Liver (tissue), 8 donors: ENCODE measurements at regions not wholly inside any gene's neighbourhood (a gene's known extent, or its start where the extent isn't known, plus 50 kb on each side); places are given as distances from the start of the nearest gene placed in this dataset.

Experiments
- DNase-seq: peaks from one replicate; pipeline ENCODE4 v3.0.0-alpha.2; 2017; ENCODE audit warnings: low spot score
- H3K27ac ChIP-seq, 2 donors: one replicate each; pipeline ENCODE4 v1.7.0; 2013; ENCODE audit warnings: inconsistent platforms in 2 of 2, low read length in 2 of 2, control low read depth in 1 of 2, low read depth in 1 of 2, mild to moderate bottlenecking in 1 of 2
- H3K27me3 ChIP-seq, 4 donors: one replicate each; pipeline versions ENCODE4 v1.6.1 to v1.7.0; 2013; ENCODE audit warnings: low read length in 3 of 4, inconsistent platforms in 1 of 4, mild to moderate bottlenecking in 1 of 4, moderate library complexity in 1 of 4; ENCODE audit not compliant: control insufficient read depth in 4 of 4, insufficient read depth in 4 of 4
- H3K36me3 ChIP-seq, 4 donors: one replicate each; pipeline versions ENCODE4 v1.6.1 to v1.7.0; 2013; ENCODE audit warnings: low read length in 3 of 4, mild to moderate bottlenecking in 3 of 4, low read depth in 1 of 4, moderate library complexity in 1 of 4; ENCODE audit not compliant: control insufficient read depth in 4 of 4, insufficient read depth in 3 of 4
- H3K4me1 ChIP-seq, 4 donors: one replicate each; pipeline versions ENCODE4 v1.6.1 to v1.7.0; 2013; ENCODE audit warnings: low read length in 3 of 4, mild to moderate bottlenecking in 3 of 4, moderate library complexity in 1 of 4; ENCODE audit not compliant: control insufficient read depth in 4 of 4, insufficient read depth in 4 of 4
- H3K4me3 ChIP-seq, 3 donors: one replicate each; pipeline versions ENCODE4 v1.6.1 to v1.7.0; 2013; ENCODE audit warnings: low read length in 3 of 3, control low read depth in 1 of 3, low read depth in 1 of 3, mild to moderate bottlenecking in 1 of 3
- H3K9ac ChIP-seq, 2 donors: one replicate each; pipeline ENCODE4 v1.7.0; 2013; ENCODE audit warnings: low read length in 2 of 2, mild to moderate bottlenecking in 2 of 2, moderate library complexity in 2 of 2, control low read depth in 1 of 2, low read depth in 1 of 2
- H3K9me3 ChIP-seq, 4 donors: one replicate each; pipeline versions ENCODE4 v1.6.1 to v1.7.0; 2013; ENCODE audit warnings: low read length in 3 of 4; ENCODE audit not compliant: control insufficient read depth in 4 of 4
- EGR1 ChIP-seq, 2 donors: IDR thresholded peaks; 2 replicates each; pipeline ENCODE4 v1.6.1; 2016 to 2018; ENCODE audit warnings: antibody characterized with exemption in 2 of 2, low read depth in 2 of 2
- FOXA1 ChIP-seq: IDR thresholded peaks from 2 replicates; pipeline ENCODE4 v1.6.1; 2016; ENCODE audit warnings: antibody characterized with exemption
- FOXA2 ChIP-seq: IDR thresholded peaks from 2 replicates; pipeline ENCODE4 v1.6.1; 2016; ENCODE audit warnings: antibody characterized with exemption
- HNF4A ChIP-seq, 2 donors: conservative IDR thresholded peaks; 2 replicates each; pipeline ENCODE4 v1.6.1; 2016; ENCODE audit warnings: antibody characterized with exemption in 2 of 2, mild to moderate bottlenecking in 2 of 2
- HNF4G ChIP-seq: IDR thresholded peaks from 2 replicates; pipeline ENCODE4 v1.6.1; 2016; ENCODE audit warnings: antibody characterized with exemption
- JUND ChIP-seq, 2 donors: IDR thresholded peaks; 2 replicates each; pipeline ENCODE4 v1.6.1; 2016; ENCODE audit warnings: antibody characterized with exemption in 2 of 2
- RAD21 ChIP-seq, 2 donors: IDR thresholded peaks; 2 replicates each; pipeline ENCODE4 v1.6.1; 2016; ENCODE audit warnings: antibody characterized with exemption in 2 of 2, mild to moderate bottlenecking in 2 of 2
- RXRA ChIP-seq, 2 donors: IDR thresholded peaks; 2 replicates each; pipeline ENCODE4 v1.6.1; 2017 to 2018; ENCODE audit warnings: antibody characterized with exemption in 2 of 2, mild to moderate bottlenecking in 1 of 2
- SP1 ChIP-seq: IDR thresholded peaks from 2 replicates; pipeline ENCODE4 v1.6.1; 2018; ENCODE audit warnings: antibody characterized with exemption, mild to moderate bottlenecking
- TAF1 ChIP-seq: conservative IDR thresholded peaks from 2 replicates; pipeline ENCODE4 v1.6.1; 2016; ENCODE audit warnings: antibody characterized with exemption, mild to moderate bottlenecking
- YY1 ChIP-seq: IDR thresholded peaks from 2 replicates; pipeline ENCODE4 v1.6.1; 2016; ENCODE audit warnings: antibody characterized with exemption, mild to moderate bottlenecking
- WGBS: extraction: QIAGEN DNeasy Blood & Tissue Kit; methylation state at CpG from one replicate; pipeline ENCODE4 v1.1.7; 2013; 5-methylcytosine and 5-hydroxymethylcytosine counted together
- TF ChIP-seq, protein P1 (sequence below): IDR thresholded peaks from 2 replicates; pipeline ENCODE4 v1.6.1; 2016; ENCODE audit warnings: antibody characterized with exemption, mild to moderate bottlenecking
- TF ChIP-seq, protein P2 (sequence below): IDR thresholded peaks from 2 replicates; pipeline ENCODE4 v1.6.1; 2016; ENCODE audit warnings: antibody characterized with exemption
- TF ChIP-seq, protein P3 (sequence below): fragments of 150-350 bp; IDR thresholded peaks from 2 replicates; pipeline ENCODE4 v1.5.1; 2017; ENCODE audit warnings: improper control_type of control experiment, low read depth, low read length; ENCODE audit not compliant: missing input control
- TF ChIP-seq, protein P4 (sequence below): IDR thresholded peaks from 2 replicates; pipeline ENCODE4 v1.6.1; 2016; ENCODE audit warnings: antibody characterized with exemption
- donor health status: healthy.
- donor health status: healthy.
- donor health status: healthy.
- donor health status: healthy.
- donor health status: healthy.

DNA sequence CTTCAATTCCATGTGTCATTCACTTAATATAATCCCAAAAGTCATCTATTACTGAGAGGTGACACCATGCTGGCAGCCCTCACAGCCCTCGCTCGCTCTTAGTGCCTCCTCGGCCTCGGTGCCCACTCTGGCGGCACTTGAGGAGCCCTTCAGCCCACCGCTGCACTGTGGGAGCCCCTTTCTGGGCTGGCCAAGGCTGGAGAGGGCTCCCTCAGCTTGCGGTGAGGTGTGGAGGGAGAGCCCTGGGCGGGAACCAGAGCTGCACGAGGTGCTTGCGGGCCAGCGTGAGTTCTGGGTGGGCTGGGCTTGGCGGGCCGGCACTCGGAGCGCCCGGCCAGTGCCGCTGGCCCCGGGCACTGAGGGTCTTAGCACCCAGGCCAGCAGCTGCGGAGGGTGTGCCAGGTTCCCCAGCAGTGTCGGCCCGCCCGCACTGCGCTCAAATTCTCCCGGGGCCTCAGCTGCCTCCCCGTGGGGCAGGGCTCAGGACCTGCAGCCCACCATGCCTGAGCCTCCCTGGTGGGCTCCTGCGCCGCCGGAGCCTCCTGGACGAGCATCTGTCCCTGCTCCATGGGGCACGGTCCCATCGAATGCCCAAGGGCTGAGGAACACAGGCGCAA, 374.1 kb downstream of the ELAVL2 start:
- no peaks in the 10 kb centered on the region for H3K9me3 ChIP-seq
- no peak for DNase-seq
- H3K4me3 ChIP-seq: no peak overlapping the region
- TF ChIP-seq RXRA (IDR thresholded peaks at IDR 0.05): no peak
- no peak for TF ChIP-seq FOXA2
- TF ChIP-seq HNF4G: no peak
- no peak for TF ChIP-seq HNF4A (conservative IDR thresholded peaks at IDR 0.05)
- no peak for TF ChIP-seq RAD21 (IDR thresholded peaks at IDR 0.05)
- TF ChIP-seq, protein P1, sequence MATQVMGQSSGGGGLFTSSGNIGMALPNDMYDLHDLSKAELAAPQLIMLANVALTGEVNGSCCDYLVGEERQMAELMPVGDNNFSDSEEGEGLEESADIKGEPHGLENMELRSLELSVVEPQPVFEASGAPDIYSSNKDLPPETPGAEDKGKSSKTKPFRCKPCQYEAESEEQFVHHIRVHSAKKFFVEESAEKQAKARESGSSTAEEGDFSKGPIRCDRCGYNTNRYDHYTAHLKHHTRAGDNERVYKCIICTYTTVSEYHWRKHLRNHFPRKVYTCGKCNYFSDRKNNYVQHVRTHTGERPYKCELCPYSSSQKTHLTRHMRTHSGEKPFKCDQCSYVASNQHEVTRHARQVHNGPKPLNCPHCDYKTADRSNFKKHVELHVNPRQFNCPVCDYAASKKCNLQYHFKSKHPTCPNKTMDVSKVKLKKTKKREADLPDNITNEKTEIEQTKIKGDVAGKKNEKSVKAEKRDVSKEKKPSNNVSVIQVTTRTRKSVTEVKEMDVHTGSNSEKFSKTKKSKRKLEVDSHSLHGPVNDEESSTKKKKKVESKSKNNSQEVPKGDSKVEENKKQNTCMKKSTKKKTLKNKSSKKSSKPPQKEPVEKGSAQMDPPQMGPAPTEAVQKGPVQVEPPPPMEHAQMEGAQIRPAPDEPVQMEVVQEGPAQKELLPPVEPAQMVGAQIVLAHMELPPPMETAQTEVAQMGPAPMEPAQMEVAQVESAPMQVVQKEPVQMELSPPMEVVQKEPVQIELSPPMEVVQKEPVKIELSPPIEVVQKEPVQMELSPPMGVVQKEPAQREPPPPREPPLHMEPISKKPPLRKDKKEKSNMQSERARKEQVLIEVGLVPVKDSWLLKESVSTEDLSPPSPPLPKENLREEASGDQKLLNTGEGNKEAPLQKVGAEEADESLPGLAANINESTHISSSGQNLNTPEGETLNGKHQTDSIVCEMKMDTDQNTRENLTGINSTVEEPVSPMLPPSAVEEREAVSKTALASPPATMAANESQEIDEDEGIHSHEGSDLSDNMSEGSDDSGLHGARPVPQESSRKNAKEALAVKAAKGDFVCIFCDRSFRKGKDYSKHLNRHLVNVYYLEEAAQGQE: no peak
- no peak for TF ChIP-seq JUND (IDR thresholded peaks at IDR 0.05)
- TF ChIP-seq, protein P2, sequence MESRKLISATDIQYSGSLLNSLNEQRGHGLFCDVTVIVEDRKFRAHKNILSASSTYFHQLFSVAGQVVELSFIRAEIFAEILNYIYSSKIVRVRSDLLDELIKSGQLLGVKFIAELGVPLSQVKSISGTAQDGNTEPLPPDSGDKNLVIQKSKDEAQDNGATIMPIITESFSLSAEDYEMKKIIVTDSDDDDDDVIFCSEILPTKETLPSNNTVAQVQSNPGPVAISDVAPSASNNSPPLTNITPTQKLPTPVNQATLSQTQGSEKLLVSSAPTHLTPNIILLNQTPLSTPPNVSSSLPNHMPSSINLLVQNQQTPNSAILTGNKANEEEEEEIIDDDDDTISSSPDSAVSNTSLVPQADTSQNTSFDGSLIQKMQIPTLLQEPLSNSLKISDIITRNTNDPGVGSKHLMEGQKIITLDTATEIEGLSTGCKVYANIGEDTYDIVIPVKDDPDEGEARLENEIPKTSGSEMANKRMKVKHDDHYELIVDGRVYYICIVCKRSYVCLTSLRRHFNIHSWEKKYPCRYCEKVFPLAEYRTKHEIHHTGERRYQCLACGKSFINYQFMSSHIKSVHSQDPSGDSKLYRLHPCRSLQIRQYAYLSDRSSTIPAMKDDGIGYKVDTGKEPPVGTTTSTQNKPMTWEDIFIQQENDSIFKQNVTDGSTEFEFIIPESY: no peak
- no peak for TF ChIP-seq FOXA1
- TF ChIP-seq, protein P3, sequence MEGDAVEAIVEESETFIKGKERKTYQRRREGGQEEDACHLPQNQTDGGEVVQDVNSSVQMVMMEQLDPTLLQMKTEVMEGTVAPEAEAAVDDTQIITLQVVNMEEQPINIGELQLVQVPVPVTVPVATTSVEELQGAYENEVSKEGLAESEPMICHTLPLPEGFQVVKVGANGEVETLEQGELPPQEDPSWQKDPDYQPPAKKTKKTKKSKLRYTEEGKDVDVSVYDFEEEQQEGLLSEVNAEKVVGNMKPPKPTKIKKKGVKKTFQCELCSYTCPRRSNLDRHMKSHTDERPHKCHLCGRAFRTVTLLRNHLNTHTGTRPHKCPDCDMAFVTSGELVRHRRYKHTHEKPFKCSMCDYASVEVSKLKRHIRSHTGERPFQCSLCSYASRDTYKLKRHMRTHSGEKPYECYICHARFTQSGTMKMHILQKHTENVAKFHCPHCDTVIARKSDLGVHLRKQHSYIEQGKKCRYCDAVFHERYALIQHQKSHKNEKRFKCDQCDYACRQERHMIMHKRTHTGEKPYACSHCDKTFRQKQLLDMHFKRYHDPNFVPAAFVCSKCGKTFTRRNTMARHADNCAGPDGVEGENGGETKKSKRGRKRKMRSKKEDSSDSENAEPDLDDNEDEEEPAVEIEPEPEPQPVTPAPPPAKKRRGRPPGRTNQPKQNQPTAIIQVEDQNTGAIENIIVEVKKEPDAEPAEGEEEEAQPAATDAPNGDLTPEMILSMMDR: no peak
- no peak for TF ChIP-seq YY1
- H3K36me3 ChIP-seq: no peaks in the 10 kb centered on the region
- H3K27ac ChIP-seq: no peak overlapping the region
- H3K27me3 ChIP-seq: no peaks in the 10 kb centered on the region
- WGBS: 95% methylated on average over 32 of the region's 32 CpGs
- no peaks in the 10 kb centered on the region for H3K4me1 ChIP-seq
- no peak overlapping the region for H3K9ac ChIP-seq

DNA sequence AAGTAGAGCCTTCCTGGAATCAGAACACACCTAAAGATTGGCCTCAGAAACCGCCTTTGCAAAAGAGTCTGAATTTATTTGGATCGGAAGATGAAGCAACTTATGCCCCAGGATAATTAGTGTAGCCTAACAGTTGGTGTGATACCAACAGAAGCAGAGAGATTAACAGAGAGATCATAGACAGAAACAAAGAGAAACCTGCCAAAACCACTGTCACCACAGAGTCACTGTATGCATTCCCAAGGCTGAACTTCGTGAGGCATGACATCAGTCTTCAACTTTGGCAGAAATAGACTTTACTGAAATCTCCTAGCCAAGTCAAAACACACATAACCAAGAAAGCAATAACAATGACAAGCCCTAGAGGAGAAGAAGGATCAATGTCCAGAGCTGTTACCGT, 361.8 kb downstream of the ELAVL2 start:
- no peaks in the 10 kb centered on the region for H3K27me3 ChIP-seq
- WGBS: 90% methylated on average over 4 of the region's 4 CpGs
- peaks cover 0 to under 1% (median 0%) of the 10 kb centered on the region in 4 donors for H3K9me3 ChIP-seq
- no peaks in the 10 kb centered on the region for H3K36me3 ChIP-seq
- H3K27ac ChIP-seq: no peak overlapping the region
- no peaks in the 10 kb centered on the region for H3K4me1 ChIP-seq
- TF ChIP-seq FOXA1 (no peak), TAF1 (no peak), SP1 (no peak), EGR1 (IDR thresholded peaks at IDR 0.05; ENCODE audit: low read depth in 2 of 2) (no peak), JUND (IDR thresholded peaks at IDR 0.05) (no peak), HNF4G (no peak)
- TF ChIP-seq, protein P2: no peak
- TF ChIP-seq, protein P4, sequence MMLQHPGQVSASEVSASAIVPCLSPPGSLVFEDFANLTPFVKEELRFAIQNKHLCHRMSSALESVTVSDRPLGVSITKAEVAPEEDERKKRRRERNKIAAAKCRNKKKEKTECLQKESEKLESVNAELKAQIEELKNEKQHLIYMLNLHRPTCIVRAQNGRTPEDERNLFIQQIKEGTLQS: no peak
- TF ChIP-seq, protein P1: no peak
- no peak overlapping the region for H3K9ac ChIP-seq
- no peak overlapping the region for H3K4me3 ChIP-seq
- DNase-seq: no peak
